Activated CD8-positive, alpha-beta memory T cell treated with anti-CD3 and anti-CD28 coated beads, Interleukin-2, amount 50 U/mL, for 48 hours (primary cell): ENCODE measurements at regions not wholly inside any gene's neighbourhood (a gene's known extent, or its start where the extent isn't known, plus 50 kb on each side); places are given as distances from the start of the nearest gene placed in this dataset.

Experiments used
- DNase-seq: peaks from one replicate; pipeline ENCODE4 v3.0.0-alpha.2; 2020

GRCh38 chr5:112628214-112628980 is 109.3 kb upstream of the APC start:
- DNase-seq: no peak

DNA sequence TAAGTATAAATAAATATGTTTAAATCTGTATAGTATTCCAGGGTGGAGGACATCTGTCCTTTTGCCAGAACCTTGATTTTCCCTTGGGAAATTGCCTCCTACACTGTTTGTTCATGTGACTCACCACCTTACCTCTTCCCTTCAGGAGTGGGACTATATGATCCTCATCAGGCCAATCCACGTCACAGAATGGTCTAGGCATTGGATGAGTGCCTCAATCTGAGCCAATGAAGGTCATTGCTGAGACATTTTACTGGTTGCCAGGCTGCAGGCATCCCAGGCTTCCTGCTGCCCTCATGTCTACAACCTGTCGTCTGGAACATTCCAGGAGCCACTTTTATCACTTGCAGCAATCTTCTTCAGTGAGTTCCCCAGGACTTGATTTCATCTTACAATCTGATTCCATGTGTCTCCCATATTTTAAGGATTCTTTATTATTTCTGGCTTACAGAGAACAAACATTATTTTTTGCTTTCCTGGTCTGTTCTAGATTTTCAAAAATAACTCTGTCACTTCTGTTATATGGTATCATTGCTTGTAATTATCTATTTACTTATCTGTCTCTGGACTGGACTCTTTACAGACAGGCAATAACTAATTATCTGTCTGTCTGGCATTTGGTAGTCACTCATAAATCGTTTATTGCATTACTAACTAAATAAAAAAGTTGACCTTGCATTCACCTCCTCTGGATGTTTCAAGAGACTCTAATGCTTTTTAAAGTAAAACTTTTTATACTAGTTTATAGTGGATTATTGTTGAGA is 107.3 kb upstream of the APC start:
- DNase-seq: no peak

DNA sequence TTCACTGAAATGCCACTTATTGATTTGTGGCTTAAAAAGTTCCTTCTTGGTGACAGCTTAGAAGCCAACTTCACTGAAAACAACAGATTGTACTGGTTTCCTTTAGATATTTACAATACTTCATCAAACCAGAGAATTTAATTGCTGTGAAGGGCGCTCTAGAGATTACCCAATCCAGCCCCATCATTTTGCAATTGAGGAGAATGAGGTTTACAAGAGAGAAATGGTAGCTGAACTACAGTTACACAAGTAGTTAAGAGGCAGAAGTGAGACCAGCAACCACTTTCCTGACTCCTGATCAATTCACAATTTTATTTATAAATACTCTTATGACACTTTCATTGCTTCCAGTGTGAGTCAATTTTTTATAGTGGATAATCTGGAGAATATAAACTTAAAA is 103.5 kb upstream of the APC start:
- DNase-seq: no peak

DNA sequence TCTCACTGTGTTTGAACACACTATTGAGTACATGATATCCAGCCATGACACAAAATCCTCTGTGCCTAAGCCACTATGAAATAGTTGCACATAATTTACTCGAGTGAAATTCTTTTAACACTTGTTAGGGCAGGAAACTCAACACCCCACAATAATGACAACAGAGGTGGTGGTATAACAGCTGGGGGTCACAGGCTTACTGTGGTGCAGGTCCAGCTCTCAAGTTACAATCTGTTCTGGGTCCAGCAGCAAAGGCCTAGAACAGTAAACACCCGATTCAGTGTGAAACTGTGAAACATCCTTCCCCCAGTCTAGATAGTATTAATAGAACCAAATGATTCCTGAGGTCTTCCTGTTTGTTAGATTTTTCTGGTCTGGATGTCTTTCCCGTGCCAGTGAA is 102.9 kb upstream of the APC start:
- DNase-seq: no peak

DNA sequence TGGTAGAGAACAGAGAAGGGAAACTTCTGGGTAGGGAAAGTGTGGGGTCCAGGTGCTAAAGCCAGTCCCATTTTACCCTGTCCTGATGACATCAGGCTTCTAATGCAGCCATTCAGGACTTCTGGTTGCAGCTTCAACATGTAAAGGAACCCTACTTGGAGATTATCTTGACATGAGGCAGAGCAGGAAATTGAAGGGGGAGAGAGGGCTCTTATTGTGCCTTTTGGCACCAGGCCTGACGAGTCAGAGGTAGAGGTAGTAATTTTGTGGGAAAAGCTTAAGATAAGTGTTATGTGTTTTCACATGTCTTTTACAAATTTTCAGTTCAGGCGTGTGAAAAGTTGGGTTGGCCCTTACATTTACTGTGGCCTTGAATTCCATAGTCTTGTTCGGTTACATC is 102.4 kb upstream of the APC start:
- DNase-seq: no peak

DNA sequence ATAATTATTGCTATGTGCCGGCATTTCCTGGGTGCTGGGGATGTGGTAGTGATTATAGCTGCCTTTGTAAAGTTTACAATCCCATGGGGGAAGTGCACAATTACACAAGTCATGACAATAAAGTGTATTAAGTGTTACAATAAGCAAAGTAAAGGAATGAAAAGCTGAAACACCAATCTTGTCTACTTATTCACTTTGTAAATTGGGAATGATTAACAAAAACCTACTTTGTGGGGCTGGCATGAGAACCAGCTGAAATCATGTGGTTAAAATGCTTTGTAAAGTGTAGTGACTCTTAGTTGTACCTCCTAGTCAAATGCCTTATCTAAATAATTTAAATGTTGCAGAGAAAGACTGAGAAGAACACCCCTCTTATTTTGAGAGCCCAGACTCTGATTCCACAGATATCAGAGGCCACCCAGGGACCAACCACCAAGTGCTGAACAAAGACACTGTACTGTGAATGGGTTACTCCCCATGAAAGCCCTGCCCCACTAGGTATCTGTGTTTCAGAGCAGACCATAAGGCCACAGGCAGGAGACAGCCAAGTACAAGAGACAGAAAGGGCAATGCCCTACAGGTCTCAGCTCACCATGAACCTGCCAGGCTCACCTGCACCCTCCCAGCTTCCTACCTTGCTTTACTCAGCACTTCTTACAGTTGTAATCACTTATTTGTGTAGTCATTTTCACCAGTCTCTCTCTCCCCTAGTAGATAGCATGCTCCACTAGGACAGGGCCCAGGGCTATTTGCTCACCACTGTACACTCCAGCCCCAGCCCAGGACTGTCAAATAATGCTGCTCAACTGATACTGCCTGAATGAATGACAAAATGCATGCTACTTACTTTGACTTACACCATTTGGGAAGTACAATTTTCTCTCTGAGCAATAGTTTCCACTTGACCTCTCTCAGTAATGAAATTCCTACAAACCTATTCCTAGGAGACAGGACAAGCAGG is 101.6 kb upstream of the APC start:
- DNase-seq: no peak

GRCh38 chr5:112636751-112637150 is 100.9 kb upstream of the APC start:
- DNase-seq: no peak

- no peak for DNase-seq
Measured at GRCh38 chr5:112637343-112637742, 100.3 kb upstream of the APC start.

DNA sequence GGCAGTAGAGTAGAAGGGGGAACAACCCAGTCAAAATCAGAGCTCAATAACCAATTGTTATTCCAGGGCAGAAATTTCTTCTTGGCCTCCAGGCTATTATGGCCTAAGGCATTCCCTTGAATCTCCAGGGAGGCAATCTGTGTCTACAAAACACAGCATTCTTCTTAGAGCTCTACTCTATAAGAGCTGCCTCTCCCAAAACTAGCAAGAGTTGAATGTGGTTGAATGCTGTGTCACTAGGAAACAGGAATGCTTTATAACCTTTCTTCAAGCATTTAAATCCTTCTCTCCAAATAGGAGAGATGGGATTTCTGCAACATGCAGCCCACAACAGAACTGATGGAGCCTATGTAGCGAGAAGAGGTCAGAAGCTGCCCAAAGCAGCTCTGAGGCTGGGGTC is 97.1 kb upstream of the APC start:
- no peak for DNase-seq

- no peak for DNase-seq
Measured at GRCh38 chr5:112641515-112642110, 96.1 kb upstream of the APC start.

DNA sequence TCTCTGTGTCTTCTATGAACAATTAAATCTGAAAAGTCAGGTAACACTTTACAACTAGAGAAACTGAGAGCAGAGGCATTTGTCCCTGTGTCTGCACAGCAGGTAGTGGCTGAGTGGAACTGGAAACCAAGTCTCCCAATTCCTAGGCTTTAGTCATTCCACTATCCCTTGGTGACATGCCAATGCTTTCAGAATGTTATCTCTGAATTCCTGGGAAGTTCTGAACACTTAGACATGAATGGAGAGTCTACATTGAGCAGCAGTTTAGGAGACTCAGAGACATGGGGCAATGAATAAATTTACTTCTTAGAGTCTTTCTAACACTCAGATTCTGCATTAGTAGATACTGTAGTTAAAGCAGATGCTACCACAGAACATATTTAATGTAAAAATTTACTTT is 94.8 kb upstream of the APC start:
- no peak for DNase-seq

DNA sequence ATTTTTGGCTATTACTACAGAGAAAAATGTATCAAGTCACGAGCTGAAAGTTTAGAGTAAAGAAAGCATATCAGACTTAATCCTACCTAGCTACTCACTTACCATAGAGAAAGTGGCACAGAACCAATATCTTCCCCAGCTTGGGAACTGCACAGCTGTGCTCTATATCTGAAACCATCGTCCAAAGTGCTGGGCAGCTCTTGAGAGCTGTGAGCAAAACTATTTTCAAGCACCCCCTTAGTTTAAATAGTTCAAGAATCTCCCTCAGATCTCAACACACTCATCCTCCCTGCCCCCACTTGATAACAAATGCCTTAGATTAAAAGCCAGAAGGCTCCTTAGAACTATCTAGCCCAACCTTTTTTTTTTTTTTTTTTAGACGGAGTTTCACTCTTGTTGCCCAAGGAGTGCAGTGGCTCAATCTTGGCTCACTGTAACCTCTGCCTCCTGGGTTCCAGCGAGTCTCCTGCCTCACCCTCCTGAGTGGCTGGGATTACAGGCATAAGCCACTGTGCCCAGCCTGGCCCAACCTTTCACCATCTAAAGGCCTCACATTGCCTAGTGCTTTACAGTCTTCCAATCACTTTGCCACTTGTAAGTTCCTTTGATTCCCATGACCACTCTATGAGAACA is 94.2 kb upstream of the APC start:
- no peak for DNase-seq

GRCh38 chr5:112646139-112646936 is 91.3 kb upstream of the APC start:
- DNase-seq: no peak

GRCh38 chr5:112647428-112647827 is 90.3 kb upstream of the APC start:
- DNase-seq: no peak

- no peak for DNase-seq
Measured at GRCh38 chr5:112648264-112648663, 89.4 kb upstream of the APC start.

DNA sequence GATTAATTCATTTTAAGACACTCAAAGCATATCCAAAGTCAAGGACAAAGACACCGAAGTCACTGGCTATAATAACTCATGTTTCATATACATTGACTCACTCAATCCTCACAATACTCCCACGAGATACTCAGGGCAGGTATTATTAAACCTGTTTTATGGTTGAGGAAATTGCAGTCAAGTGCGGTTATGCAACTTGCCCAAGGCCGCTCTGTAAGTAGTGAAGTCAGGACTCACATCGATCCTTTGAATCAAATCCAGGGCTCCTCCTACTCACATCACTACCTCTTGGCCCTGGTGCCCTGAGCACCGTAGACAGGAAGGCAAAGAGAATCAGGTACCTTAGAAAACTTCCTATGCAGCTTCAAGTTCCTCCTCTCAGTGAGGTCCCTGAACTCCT is 87.8 kb upstream of the APC start:
- DNase-seq: no peak

GRCh38 chr5:112653638-112654205 is 84.0 kb upstream of the APC start:
- no peak for DNase-seq

DNA sequence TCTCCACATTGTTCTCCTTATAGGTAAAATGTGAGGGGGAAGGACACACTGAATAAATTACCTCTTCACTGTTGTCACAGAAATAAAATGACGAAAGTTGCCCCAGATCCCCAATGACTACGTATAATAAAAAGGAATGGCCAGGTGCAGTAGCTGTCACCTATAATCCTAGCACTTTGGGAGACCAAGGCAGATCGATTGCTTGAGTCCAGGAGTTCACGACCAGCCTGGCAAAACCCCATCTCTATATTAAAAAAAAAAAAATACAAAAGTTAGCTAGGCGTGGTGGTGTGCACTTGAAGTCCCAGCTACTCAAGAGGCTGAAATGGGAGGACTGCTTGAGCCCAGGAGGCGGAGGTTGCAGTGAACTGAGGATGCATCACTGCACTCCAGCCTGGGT is 82.2 kb upstream of the APC start:
- DNase-seq: no peak

GRCh38 chr5:112656451-112656850 is 81.2 kb upstream of the APC start:
- DNase-seq: no peak

- DNase-seq: no peak
Measured at GRCh38 chr5:112657804-112658203, 79.9 kb upstream of the APC start.

GRCh38 chr5:112660359-112660758 is 77.3 kb upstream of the APC start:
- DNase-seq: no peak
